Stimulated activated CD8-positive, alpha-beta memory T cell treated with anti-CD3 and anti-CD28 coated beads, Interleukin-2, amount 100 ng/mL, for 48 hours (primary cell): ENCODE measurements at regions not wholly inside any gene's neighbourhood (a gene's known extent, or its start where the extent isn't known, plus 50 kb on each side); places are given as distances from the start of the nearest gene placed in this dataset.
"Not testable (repeated sequence)": the region's sequence is repeated elsewhere in the genome, so short reads cannot be mapped to it uniquely, and the experiment has no call there.

Experiments
- DNase-seq, 2 donors: peaks; one replicate each; pipeline ENCODE4 v3.0.0-alpha.2; 2020; ENCODE audit warnings: low read depth in 2 of 2

DNA sequence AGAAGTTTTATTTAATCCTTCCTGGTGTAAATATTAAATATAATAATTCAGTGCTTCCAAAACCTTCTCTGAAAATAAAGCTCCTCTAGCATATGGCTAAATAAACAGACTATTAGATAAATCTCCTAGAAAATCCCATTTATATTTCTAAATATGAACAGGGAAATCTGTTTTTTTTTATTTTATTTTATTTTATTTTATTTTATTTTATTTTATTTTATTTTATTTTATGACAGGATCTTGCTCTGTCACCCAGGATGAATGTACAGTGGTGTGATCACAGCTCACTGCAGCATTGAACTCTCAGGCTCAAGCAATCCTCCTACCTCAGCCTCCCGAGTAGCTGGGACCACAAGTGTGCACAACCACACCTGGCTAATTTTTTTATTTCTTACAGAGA is 673.5 kb downstream of the IRS1 start:
- no peak for DNase-seq

DNA sequence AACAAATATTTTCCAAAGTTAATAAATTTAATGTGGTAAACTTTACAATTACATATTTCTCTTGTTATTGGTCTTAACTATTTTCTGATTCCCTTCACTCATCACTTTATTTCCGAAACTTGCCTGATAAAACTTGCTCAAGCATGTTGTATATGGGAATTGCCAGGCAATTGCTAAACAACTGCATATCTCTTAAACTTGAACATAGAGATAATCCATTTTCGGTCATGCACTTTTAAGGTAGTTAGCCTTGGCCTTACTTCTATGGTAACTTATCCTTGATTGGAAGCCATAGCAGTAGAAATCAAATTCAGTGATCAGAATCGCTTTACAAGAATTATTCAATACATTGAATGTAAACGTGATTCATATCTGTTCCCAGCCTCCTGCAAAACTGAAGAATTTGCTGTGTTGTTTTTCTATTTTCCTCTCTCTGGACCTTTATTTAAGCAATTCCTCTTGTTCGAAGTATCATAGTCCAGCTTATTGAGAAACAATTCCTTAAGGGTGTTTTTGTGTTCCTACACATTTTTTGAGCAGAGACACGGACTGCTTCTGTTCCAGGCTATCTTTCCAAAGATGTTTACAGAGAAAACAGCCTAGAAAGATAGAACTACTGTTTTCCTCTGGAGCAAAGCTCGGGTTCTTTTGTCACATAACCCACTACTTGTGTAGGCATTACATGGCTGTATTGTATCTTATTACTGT is 674.3 kb downstream of the IRS1 start:
- no peak for DNase-seq

DNA sequence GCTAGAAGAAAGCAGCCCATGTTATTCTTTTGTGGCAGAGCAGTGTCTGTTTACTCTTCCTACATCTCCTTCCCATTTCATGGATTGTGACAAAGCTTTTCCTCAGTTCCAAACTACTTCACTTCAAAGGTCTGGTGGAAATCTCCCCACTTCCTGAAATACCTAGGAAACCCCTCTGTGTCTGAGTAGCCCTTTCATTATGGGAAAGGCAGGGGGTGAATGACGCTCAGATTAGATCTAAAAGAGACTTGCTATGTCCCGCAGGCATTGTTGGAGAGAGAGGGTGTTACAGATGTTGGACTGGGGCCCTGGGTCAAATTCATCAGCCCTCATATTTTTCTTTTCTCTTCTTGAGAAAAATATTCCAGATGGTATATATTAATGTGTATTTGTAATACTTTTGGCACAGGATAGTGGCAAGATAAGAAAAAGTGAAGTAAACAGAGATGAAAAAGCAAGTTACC is 675.0 kb downstream of the IRS1 start:
- no peak for DNase-seq

DNA sequence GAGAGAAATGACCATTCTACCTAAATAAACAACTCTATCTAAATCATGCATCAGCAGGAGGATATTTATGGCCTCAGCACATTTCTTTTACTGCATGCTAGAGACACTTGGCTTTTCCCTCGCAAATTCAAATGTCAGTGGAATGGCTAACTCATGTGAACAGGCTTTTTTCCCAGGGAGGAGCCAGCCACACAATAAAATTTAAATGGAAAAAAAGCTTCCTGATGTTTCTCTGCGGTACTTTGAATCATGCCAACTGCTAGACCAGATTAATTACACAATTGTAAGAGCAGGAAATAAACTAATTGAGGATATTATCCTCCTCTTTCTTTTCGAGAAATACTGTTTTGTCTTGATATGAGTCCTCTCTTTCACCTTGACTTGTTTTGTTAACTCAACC is 676.3 kb downstream of the IRS1 start:
- no peak for DNase-seq

DNA sequence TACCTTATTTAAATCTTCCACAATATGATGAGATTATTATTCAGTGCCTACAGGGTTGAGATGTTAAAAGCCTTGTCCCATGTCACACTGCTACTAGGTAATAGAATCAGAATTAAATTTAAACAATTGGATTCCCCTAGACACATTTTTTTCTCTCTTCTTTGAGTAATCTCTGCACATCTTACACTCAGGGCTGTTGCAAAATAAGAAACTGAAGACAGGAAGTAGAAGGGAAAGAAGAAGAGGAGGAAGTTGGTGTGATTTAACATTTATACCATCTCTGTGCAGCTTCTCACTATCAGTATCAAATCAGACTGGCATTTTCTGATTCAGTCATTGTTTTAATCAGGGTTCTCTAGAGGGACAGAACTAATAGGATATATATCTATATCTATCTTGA is 677.6 kb downstream of the IRS1 start:
- no peak for DNase-seq

DNA sequence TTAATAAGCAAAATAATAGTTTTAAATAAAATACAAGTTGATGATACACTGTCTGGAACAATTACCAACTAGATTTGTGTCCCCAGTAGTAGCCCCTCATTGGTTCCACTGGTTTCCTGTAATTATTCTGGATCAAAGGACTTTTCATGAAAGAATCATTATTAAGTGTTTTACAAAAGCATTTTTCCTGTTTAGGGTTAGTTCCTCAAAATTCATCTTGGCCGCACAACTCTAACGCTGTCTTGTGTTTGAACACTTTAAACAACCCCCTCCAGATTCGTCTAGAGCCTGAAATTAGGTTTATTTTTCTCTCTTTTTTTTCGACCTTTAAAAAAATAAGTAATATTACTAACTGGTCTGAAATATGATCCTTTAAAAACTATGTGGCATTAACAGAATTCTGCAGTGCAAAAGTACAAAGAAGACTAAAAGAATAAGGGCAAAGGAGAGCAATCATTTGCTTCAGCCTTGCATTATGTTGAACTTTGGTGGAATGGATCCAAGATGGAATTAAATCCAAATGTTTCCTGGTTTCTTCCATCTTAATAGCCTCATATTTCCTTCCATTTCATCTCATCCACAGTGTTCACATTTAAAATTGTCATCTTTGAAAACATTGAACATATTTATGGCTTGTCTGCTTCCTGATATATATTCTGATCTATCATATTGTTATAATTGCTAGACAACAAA is 678.4 kb downstream of the IRS1 start:
- no peak for DNase-seq

DNA sequence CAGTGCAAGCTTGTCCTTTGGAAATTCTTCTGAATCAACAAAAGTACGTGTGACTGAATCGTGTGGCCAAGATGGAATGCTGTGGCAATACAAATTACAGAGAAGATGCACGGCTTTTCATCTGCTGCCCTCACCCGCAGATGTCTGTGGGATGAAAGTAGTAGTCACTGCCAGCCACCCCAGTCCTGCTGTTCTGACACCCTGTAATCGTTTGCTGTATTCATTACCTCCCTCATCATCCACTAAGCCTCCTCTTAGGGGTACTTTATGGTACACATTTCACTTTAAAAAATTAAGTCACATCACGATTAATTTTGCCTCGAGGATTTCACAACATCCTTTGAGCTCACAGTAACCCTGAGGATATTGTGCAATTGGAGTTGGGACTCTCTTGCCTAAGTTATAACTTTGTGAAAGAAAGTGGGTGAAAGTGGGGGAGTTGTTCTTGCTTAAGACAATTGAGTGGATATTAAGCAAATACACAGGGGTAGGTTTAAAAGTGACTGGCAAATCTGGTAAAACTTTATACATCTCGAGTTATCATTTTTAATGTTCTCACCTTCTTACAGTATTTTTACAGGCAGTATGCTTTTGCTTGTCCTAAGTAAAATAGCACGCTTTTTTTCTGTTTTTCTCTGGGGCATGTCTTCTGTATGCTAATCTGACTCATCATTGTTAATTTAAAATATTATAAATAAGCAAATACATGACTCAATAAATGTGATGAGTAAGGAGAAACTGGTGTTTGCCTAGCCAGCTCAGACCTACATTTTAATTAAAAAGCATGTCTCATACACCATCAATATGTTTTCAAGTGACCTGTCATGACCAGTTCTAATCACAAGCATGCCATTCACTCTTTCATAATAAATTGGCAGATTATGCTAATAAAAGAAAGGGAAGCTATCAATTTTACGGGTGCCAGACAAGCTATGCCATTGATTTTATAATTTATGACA is 680.9 kb downstream of the IRS1 start:
- no peak for DNase-seq

DNA sequence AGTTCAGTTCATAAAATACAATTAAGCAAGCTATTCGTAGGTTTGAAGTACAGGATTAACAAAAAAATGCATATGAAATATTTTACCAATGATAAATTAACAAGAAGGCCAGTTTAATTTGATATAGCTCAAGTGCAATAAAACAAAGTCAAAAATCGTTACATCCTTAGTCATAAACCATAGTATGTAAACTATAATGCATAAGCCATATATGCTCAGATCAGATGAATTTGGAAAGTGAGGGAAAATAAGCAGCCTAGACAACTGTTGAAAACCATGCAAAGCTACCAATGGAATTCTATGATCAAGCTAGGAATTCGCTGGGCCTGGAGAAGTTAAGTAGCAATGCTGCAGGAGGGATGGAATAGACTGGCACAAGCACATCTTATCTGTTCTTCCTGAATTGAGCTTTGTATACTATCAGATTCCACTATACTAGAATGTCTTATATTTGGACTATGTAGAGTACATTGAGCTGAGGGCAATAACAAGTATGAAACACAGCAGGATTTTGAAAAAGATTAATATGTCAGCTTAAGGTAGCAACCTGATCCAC is 682.0 kb downstream of the IRS1 start:
- DNase-seq: no peak

DNA sequence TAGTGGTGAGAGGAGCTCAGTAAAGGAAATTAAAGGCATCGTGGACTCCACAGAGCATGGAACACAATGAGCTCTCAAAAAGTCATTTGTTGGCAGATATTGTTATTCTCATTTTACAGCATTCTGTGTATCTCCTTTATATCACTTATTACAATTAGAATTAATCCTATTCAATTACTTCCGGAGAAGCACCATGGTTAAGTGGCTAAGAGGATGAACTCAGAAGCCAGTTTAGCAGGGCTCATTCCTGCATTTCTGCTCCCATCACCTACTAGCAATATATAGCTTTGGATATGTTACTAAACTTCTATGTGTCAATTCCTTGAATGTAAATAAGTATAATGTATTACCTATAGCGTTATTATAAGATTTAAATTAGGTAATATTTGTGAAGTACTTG is 683.3 kb downstream of the IRS1 start:
- no peak for DNase-seq

DNA sequence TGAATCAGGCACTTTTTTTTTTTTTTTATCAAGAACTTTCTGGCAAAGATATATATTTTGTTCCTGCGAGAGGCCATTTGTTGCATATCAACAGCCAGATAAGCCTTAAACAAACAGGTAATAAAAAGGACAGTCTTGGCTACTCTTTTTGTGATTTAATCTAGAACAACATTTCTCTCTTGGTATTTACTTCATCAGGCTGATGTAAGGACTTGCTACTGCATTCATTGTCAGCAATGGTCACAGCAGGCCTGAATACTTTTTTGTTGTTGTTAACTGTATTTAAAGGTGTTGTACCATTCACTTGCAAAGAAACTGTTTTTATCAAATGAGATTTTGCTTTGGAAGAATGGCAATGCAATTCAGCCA is 683.8 kb downstream of the IRS1 start:
- no peak for DNase-seq

DNA sequence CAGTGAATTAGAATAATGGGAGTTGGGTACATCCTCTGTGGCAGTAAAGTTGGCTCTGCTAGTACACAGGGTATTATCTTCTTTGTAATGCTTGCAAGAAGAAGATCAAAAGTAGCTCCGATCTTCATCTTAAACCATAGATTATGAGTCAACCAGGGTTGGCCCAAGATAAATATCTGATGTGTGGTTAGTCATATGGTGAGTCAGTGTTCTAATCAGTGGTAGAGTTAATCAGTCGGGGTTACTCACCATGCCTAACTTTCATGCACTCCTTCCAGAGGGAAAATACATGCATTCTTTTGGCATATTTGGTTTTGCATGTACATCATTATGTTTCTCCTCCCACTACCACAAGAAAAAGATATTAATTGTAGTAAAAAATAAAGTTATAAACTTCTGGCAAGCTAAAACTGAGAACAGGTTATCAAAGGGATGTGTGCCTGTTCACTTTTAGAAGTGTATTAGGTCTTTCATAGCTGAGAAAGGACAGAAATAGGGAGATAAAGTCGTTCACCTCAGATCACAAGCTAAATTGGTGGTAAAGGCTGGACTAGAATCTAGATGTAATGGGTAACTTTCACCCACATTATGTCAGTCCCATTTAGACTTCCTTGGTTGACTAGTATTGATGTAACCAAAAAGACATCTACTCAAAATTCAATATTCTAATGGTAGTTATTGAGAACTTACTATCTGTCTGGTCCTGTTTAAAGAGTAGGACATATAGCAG is 684.4 kb downstream of the IRS1 start:
- no peak for DNase-seq

DNA sequence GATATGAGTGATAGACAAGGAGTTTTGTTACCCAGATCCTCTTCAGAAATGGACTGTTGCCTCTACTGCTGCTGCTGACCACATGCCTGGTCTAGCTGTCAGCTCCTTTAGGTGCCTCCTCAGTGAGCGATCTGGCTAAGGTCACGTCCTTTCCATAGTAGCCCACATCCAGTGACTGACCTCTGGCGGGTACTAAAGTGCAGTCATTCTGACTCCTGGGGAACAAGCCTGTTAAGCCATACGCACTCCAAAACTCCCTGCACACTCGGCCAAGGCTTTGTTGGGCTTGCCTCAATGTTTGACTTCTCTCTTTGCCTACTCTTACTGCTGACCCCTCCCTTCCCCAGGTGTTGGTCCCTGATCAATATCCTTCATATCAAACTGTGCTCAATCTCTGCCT is 685.2 kb downstream of the IRS1 start:
- DNase-seq: no peak

DNA sequence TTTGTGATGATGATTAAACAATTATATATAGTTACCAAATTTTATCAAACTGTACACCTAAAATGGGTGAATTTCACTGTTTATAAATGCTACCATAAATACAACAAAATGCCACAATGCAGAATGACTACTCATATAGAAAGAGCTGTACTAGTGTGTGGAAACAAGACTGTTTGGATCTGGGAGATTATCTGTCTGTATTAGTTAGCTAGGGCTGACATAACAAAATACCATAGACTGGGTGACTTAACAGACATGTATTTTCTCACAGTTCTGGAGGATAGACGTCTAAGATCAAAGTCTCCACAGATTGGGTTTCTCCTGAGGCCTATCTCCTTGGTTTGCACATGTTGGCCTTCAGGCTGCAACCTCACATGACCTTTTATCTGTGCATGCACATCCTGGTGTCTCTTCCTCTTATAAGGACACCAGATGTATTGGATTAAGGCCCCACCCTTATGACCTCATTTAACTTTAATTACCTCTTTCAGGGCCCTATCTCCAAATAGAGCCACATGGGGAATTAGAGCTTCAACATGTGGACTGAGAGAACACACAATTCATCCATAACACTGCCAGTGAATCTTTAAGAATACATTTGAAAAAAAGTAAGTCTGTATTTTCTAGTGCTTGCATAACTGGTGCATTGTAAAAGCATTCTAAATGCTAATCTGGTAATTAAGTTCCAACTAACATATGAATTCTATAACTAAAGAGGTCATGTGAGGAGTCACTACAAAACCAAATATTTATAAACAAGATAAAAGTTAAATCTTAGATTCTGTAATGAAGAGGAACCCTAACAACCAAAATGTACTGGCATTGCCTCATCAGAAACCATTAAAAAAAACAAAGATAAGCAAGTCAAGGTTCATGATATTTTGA is 699.6 kb downstream of the NYAP2 start:
- no peak for DNase-seq

DNA sequence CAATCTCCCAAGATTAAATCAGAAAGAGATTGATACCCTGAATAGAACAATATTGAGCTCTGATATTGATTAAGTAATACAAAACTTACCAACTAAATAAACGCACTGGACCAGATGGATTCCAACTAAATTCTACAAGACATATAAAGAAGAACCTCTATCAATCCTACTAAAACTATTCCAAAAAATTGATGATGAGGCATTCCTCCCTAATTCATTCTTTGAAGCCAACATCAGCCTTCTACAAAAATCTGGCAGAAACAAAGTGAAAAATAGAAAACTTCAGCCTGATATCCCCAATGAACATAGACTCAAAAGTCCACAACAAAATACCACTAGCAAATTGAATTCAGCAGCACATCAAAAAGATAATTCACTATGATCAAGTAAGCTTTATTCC is 695.5 kb downstream of the NYAP2 start:
- DNase-seq: no peak

DNA sequence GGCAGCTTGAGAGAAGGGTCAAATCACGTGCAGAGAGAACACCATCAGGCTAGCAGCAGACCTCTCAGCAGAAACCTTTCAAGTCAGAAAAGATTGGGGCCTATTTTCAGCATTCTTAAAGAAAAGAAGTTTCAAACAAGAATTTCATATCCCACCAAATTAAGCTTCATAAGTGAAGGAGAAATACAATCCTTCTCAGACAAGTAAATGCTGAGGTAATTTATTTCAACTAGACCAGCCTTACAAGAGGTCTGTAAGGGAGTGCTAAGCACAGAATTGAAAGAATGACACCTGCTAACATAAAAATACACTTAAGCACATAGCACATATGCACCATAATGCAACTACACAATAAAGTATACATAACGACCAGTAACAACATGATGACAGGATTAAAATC is 693.9 kb downstream of the NYAP2 start:
- DNase-seq: no peak

DNA sequence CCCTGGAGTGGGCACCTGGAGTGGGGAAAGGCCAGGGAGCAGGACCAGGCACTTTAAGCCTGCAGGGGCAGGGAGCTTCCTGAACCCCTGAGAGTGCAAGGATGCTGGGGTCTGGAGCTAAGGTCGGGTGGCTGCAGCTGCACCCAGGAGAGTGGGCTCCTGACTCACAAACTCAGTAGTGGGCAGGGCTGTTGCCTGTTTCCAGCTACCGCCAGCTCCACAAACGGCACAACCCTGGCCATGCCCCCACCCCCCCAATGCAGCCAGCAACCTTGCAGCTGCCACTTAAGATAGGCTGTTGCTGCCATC is 688.8 kb downstream of the NYAP2 start:
- DNase-seq: no peak

DNA sequence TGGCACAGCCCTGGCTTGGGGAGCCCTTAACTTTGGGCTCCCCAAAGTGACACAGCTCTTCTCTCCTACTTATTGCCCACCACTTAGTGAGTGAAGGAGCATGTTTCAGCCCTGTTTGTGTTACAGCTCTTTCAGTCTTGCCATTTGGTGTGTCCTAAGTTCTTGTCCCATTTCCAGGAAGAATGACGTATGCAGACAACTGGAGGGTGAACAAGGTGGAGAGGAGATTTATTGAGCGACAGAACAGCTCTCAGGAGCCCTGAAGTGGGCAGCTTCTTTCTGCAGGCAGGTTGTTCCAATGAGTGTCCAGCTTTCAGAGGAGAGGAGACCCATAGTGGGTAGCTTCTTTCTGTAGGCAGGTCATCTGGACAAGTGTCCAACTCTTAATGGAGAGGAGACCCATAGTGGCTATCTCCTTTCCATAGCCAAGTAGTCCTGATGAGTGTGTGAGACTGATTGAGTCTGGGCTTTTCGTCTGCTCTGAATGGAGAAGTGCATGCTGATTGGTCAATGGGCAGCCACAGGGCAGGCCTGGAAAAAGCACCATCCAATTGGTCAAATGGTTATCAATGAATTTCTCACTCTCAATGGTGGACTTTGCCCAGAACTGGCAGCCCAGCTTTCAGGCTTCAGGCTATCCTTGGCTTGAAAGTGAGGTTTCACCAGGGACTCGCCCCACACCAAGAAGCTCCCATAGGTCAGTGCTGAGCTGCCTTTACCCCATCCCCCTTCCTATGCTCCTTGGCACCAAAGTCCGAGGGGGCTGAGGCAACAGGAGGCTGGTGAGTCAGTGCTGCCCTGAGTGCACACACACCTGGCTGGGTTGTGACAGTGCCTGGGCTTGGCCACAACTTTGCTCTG is 688.2 kb downstream of the NYAP2 start:
- DNase-seq: no peak

DNA sequence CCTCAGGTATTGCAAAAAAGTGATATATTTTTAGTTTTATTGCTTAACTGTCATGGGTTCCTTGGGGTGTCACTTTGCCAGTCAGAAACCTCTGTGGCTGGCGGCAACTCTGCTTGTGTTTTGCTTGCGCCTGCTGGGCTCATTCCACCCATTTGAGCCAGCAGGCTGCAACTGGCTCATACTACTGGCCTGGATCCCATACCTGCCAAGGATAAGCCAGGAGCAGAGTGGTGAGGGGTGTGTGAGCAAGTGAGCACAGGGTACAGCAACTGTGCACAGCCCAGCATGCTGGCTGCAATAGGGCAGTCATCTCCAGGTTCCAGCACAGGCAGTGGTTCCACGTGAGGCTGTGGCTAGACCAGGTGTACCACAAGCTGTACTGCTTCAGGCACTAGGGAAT is 687.5 kb downstream of the NYAP2 start:
- DNase-seq: no peak

DNA sequence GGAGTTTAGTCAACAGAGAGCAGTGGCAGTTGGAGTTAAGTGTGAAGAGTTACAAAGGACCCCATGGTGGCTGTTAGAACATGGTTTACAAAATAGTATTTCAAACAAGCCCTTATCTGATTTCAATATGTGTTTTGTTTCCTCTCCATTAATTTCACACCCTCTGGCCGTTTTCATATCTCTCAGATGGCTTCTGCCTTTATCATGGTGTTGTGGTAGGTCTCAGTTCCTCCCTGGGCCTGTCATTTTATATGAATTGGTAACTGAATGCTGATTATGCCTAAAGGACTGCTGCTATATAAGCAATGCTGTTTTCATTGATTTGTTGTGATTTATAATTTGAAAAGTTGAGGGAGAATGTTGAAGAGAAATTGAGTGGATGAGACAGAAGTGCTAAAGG is 686.7 kb downstream of the NYAP2 start:
- DNase-seq: no peak

DNA sequence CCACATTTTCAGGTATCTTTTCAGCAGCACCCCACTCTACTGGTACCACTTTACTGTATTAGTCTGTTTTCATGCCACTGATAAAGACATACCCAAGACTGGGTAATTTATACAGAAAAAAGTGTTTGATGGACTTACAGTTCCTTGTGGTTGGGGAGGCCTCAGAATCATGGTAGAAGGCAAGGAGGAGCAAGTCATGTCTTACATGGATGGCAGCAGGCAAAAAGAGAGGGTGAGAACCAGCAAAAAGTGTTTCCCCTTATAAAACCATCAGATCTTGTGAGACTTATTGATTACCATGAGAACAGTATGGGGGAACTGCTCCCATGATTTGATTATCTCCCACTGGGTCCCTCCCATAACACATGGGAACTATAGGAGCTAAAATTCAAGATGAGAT is 685.9 kb downstream of the NYAP2 start:
- not testable (repeated sequence) for DNase-seq
